HG03095 (cell line): ENCODE measurements at regions not wholly inside any gene's neighbourhood (a gene's known extent, or its start where the extent isn't known, plus 50 kb on each side); places are given as distances from the start of the nearest gene placed in this dataset.

Experiments used
- ATAC-seq: cut with Tn5 transposase; IDR thresholded peaks from one replicate; pipeline ENCODE4 v1.9.1; 2021; ENCODE audit warnings: moderate library complexity; ENCODE audit not compliant: unreplicated experiment

DNA sequence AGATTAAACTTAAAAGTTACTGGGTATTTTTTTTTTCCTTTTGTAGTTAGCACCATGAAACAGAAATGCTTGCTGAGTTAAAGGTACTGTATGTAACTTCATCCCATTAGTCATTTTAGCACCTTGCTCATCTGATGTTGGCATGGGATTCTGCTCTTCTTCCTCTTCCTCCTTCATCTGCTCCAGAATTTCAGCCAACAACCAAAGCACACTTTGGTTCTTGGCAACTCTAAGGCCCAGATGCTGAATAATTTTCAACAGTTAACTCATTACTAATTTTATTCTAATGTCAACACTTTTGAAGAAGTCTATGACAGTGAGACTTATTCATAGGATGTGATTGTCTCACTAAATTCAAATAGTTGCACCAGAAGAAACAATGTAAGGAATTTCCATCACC is 359.2 kb downstream of the KCTD12 start:
- no peak for ATAC-seq

DNA sequence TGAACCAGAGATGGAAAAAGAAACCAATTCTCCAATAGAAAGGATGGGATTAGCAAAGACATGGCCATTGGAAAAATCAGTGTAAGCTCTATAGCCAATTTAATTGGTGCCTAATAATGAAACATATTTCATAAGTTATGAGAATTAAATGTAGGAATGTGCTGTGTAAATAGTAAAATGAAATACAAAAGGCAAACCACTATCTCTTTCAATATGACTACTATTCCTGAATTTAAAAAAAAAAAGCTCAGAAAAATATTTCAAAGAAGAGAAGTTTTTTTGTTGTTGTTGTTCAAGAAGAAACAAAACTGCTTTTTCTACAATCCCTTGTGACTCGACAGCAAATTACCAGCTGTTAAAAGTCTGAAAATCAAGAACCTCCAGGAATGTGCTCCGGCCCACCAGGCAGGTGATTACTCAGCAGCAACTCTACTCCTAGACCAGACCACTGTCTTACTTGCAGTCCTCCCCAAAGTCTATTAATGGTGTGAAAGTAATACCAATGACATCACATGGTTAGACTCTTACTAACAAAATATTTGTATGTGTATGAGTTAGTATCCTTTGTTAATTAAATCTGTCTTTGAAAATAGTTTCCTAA is 362.4 kb downstream of the KCTD12 start:
- peak; percentile 80 for ATAC-seq

DNA sequence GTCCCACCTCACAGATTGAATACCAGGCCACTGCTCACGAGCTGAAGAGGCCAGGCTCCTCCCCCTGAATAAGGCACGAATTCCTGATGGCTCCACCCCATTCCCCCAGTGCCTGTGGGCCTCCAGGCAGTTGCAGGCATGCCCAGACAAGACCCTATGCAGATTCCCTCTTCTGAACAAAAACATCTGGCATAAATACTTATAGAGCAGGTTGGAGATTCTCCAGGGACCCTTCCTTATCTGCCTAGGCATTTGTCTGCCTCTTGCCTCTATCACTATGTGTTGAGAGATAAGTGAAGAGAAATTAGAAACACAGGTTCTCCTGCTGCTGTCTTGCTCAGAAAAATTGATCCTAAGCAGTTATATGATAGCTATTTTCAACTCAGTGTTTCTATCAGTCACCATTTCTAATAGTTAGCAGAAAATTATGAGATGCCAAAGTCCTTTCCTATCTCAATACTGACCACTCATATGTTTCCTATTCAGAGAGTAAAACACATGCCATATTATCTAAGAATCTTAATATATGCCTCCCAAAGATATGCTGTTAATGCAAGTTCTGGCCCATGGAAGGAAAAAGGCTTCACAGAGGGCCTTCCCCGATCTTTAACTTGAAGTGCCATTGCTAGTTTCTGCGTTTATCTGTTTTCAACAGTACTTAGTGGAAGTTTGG is 364.0 kb downstream of the KCTD12 start:
- no peak for ATAC-seq

DNA sequence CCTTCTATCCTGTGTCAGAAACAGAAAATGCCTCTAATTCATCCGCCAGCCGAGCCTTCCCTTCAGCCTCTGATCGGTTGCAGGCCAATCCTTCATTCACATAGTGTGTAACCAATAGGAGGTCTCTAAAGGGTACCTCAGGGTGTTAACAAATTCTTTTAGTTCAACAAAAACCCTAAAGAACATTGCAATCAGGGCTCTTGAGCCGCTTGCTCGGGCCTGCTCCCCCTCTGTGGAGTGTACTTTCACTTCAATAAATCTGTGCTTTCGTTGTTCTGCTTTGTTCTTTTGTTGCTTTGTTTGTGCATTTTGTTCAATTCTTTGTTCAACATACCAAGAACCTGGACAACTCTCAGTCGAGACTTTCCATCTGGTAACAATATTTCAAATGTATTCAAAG is 366.5 kb downstream of the KCTD12 start:
- ATAC-seq: no peak

DNA sequence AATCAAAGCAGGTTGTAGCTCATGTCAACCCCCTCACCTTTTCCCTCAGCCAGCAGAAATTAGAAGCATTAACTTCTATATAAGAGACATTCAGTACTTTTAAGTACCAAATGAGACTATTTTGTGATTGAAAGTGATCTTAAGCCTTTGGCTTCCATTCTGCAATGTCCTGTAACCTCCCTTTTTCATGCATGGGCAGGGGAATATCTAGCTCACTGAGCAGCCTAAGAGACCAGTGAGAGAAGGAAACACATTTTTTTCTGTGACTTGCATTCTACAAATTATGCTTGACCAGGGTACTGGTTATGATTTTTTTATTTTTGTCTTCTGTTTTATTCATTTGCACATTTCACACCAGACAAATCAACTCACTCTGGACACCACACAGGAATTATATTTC is 369.6 kb downstream of the KCTD12 start:
- ATAC-seq: no peak

GRCh38 chr13:76516013-76516412 is 370.2 kb downstream of the KCTD12 start:
- no peak for ATAC-seq

GRCh38 chr13:76512721-76513145 is 373.5 kb downstream of the KCTD12 start:
- no peak for ATAC-seq

DNA sequence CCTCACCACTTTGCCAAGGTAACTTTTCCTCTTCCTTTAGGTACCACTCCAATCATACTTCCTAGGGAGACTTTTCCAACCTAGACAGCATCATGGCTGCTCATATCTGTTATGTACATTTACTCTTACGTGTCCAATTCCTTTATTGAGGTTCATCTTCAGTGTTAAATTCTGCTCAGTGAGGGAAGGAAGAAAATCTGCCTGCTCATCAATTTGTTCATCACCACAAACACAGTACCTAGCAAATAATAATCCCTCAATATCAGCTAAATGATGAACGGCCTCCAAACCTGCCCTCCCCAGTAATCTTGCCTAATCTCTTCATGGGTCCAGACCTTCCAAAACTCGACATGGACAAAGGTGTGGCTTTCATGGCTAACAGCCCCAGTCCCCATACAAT is 380.8 kb downstream of the KCTD12 start:
- ATAC-seq: no peak

DNA sequence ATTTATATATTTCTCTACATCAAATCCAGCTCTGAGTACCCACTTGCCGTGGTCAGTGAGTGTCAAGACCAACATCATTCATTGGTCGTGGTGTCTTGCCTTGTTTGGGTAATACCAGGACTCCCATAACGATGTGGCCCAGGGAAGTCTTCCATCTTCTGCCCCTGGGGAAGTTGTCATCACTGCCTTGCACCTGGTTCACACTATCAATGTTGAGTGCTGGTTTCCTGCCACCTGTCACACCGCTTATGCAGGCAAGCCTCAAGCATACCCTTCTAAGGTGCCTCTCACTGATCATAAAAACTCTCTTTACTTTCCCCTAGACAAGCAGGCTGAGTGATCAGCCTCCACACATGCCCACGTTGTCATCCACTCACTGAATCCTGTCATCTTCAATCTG is 382.4 kb downstream of the KCTD12 start:
- no peak for ATAC-seq

DNA sequence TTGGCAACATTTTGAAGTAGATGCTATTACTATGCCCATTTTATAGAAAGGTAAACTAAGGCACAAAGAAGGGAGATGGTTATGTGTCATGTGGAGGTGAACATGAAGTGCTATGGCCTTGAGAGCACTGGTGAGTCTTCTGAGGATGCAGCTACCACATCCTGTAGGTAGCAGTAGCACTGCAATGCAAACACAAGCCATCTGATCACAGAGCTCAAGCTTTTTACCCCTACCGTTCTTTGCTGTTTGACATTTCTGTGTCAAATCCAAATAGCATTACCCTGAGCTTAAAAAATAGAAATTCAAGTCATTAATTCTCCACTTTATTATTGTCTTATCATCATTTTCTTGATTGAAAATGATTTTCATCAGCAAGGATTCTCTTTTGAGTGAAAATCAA is 382.9 kb downstream of the KCTD12 start:
- ATAC-seq: no peak

DNA sequence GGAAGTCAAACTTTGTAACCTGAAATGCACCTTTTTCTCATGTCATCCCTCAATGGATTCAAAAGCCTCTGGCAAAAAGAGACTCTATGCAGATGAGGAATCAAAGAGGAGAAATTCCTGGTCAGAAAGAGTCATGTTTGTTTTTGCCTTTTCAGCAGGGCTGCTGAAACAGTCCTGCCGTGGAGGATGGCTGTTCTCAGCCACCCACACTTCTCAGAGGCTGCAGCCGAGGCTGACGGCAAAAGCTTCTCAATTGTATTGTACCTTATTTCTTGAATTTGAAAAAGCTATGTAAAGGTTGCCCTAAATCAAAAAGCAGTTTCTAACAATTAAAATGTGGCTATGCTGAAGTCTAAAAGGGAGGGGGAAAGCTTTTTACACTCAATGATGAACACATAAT is 385.3 kb downstream of the KCTD12 start:
- no peak for ATAC-seq

DNA sequence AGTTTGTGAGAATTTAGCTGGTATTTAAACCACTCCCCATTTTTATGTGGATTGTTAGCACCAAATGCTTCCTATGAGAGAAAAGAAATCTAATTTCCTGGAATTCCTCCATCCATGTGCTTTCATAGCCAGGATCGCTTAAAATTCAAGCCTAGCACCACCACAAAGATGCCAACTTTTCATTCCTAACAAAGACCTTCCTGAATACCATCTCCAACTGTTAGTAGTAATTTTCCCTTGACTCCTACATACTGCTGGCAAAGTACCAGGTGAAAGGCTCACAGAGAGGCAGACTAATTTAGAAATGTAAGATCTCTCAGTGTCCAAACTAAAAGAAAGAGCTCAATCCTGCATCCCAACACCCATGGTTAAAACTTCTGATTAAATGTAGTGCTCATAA is 386.3 kb downstream of the KCTD12 start:
- ATAC-seq: no peak

GRCh38 chr13:76489274-76489673 is 396.9 kb downstream of the KCTD12 start:
- ATAC-seq: no peak

GRCh38 chr13:76481738-76482137 is 404.5 kb downstream of the KCTD12 start:
- ATAC-seq: no peak

DNA sequence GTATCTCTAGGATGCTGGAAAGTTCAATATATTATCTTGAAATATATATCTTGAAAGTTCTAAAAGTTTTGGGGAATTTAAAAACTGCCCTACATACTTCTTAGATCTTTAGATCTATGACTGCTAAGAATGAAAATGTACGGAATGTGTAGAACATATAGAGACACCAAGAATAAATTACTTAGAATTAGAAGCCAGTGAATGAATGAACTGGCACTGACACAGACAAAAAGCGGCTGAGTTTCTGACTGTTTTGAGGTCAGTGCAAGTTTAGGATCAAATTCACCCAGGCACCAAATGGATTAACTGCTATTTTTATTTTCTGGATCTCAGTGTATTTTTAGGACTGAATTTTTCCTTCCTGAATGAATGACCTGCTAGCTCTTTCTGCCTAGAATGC is 411.2 kb downstream of the KCTD12 start:
- no peak for ATAC-seq

DNA sequence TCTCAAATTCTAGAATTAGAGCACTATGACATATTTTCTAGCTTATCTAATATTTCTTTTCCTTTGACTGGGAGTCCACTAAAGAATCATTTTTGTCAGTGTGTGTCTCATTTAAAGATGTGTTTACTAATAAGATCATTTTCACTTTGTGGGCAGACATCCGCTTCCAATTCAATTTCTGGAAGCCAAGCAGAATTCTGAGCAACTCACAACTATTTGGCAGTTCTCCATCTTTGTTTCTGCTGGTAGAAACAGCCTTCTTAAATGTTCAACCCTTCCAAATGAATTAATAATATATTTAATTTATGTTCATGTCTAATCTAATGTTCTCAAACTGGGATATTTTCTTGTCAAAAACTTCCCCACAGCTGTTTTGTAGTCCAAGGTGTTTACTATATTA is 411.8 kb downstream of the KCTD12 start:
- no peak for ATAC-seq

DNA sequence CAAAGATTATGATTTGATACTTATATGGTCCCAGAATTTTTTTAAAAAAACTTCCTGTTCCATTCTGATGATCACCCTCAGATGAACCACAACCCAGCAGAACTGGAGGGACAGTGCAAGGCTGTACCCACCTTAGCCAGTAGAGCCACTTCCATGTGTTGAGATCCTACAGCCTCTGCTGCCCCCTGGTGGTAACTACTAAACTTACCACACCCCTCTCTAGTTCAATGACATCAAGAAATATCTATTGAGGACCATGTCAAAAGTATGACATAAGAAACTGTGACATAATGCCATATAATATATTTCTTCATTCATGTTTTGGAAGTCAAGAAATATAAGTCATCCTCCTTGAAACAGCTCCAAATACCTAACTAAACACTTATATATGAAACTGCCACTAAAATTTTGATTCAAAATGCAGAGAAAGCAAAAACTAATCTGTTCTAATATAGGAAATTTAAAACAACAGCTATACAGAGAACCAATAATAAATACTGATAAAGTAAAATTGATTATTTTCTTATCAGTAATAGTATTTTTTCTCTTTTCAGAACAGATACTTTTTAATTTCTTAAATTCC is 412.6 kb downstream of the KCTD12 start:
- peak; percentile 97 for ATAC-seq

DNA sequence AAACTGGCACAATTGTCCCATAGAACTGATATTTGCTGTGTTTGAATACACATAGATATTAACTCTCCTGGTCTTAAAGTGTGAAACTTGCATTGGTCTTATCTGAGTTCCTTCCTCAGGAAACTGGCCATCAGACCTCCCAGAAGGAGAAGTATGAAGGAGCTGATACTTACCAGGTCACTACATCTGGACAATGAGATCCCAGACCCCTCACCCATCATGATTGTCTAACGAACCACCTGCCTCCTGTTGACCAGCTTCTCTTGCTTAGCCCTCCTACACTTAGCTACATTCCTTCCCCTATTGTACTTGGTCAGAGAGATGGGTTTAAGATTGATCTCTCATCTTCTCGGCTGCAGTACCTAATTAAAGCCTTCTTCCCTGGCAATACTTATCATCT is 413.3 kb downstream of the KCTD12 start:
- ATAC-seq: no peak

DNA sequence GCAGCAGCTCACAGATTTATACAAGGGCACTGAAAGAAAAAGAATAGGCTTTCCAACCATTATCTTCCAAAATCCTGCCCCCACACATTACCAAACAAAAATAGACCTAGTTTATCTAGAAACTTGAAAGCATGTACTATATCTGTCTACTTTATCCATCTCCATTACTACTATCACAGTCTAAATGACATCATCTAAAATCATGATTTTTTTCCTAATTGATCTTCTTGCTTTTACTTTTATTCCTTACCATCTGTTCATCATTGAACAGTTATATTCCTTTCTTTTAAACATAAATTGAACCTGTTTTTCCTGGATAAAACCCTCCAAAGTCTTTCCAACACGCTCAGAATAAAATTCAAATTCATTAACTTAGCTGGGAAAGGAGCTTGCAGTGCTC is 414.7 kb downstream of the KCTD12 start:
- ATAC-seq: no peak

DNA sequence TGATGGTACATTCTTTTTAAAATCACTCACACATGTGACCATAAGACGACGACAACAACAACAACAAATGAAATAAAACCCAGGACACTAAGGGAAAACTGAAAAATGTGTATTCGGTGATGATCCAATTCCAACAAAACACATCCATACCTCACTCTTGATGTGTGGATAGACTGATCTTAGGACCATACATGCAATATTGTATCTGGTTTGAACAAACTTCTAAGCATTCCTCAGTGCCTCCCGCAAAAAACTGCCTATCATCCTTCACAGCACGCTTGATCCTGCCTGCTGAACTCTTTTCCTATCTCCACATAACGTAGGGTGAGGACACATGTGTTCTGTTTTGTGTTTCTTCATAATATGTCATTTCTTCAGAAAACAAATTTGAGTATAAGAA is 415.2 kb downstream of the KCTD12 start:
- ATAC-seq: no peak

GRCh38 chr13:76466043-76466442 is 420.2 kb downstream of the KCTD12 start:
- no peak for ATAC-seq

GRCh38 chr13:76463314-76463713 is 422.9 kb downstream of the KCTD12 start:
- ATAC-seq: no peak

DNA sequence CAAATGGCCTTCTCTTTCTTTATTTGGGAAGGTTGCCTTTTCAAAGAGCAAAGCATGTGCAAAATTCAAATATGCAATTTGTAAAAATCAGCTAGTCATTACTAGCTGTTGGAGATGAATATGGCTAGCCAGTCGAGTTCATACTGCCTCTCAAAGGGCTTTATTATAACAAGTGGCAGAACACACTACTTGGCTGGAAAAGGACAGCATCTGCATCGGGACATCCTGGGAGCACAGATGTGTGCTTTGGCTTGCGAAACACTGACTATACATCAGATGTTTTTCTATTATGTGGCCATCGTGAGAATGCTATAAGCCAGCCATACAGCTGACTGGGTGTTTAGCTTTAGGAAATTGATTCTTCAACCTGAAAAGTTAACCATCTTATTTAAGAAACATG is 424.2 kb downstream of the KCTD12 start:
- ATAC-seq: no peak
